ENCODE measurements at regions not wholly inside any gene's neighbourhood (a gene's known extent, or its start where the extent isn't known, plus 50 kb on each side); places are given as distances from the start of the nearest gene placed in this dataset.

DNA sequence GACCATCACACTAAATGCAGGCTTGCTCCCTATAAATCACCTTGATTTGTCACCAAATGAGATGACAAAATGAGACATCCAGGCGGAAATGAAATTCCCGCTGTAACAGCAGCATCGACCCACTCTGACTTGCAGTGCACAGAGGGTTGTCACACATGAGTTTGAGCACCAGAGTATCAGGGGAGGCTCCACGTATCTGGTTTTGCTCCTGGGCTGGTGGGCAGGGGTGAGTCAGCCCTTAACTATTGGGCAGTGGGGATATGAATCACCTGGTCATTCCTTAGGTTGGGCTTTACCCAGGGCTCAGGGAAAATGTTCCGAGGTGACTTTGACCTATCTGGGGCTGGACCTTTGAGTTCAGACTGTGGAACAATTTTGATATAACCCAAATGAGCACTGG lies 245.2 kb upstream of the CCL2 start:
- intact Hi-C loops (cut with DNase I): no loop called here
- Histone ChIP-seq H3K4me1 (no peaks in the 10 kb centered on the region), H3K4me3 (no peak overlapping the region), H3K9me3 (no peaks in the 10 kb centered on the region), H3K36me3 (no peaks in the 10 kb centered on the region), H3K27me3 (no peaks in the 10 kb centered on the region), H3K27ac (no peak overlapping the region)
- TF ChIP-seq, protein P1, sequence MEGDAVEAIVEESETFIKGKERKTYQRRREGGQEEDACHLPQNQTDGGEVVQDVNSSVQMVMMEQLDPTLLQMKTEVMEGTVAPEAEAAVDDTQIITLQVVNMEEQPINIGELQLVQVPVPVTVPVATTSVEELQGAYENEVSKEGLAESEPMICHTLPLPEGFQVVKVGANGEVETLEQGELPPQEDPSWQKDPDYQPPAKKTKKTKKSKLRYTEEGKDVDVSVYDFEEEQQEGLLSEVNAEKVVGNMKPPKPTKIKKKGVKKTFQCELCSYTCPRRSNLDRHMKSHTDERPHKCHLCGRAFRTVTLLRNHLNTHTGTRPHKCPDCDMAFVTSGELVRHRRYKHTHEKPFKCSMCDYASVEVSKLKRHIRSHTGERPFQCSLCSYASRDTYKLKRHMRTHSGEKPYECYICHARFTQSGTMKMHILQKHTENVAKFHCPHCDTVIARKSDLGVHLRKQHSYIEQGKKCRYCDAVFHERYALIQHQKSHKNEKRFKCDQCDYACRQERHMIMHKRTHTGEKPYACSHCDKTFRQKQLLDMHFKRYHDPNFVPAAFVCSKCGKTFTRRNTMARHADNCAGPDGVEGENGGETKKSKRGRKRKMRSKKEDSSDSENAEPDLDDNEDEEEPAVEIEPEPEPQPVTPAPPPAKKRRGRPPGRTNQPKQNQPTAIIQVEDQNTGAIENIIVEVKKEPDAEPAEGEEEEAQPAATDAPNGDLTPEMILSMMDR (IDR thresholded peaks at IDR 0.05): no peak
- no peak for TF ChIP-seq EP300 (IDR thresholded peaks at IDR 0.05)
- no peak for TF ChIP-seq POLR2AphosphoS5 (IDR thresholded peaks at IDR 0.05)
- no peak for TF ChIP-seq POLR2A (IDR thresholded peaks at IDR 0.05)
- 80 to 86% methylated on average over 5 of the region's 5 CpGs for WGBS, 2 donors
- no peak for DNase-seq

GRCh38 chr17:34010534-34010933 lies 244.6 kb upstream of the CCL2 start:
- H3K27me3 ChIP-seq: no peaks in the 10 kb centered on the region
- H3K4me1 ChIP-seq: no peaks in the 10 kb centered on the region
- no peak for DNase-seq
- no peak overlapping the region for H3K4me3 ChIP-seq
- TF ChIP-seq EP300 (IDR thresholded peaks at IDR 0.05) (no peak), POLR2AphosphoS5 (IDR thresholded peaks at IDR 0.05) (no peak), POLR2A (IDR thresholded peaks at IDR 0.05) (no peak)
- TF ChIP-seq, protein P1 (IDR thresholded peaks at IDR 0.05): no peak
- intact Hi-C loops (cut with DNase I): no loop called here
- no peaks in the 10 kb centered on the region for H3K36me3 ChIP-seq
- no peaks in the 10 kb centered on the region for H3K9me3 ChIP-seq
- H3K27ac ChIP-seq: no peak overlapping the region
- 64 to 87% methylated on average over 2 of the region's 2 CpGs for WGBS, 2 donors

GRCh38 chr17:34011599-34011998 lies 243.5 kb upstream of the CCL2 start:
- no peaks in the 10 kb centered on the region for H3K27me3 ChIP-seq
- WGBS, 2 donors: 88 to 90% methylated on average over 3 of the region's 3 CpGs
- no peaks in the 10 kb centered on the region for H3K4me1 ChIP-seq
- no peak for DNase-seq
- H3K4me3 ChIP-seq: no peak overlapping the region
- intact Hi-C loops (cut with DNase I): no loop called here
- no peak for TF ChIP-seq EP300 (IDR thresholded peaks at IDR 0.05)
- TF ChIP-seq POLR2A (IDR thresholded peaks at IDR 0.05): no peak
- TF ChIP-seq POLR2AphosphoS5 (IDR thresholded peaks at IDR 0.05): no peak
- TF ChIP-seq, protein P1 (IDR thresholded peaks at IDR 0.05): no peak
- no peaks in the 10 kb centered on the region for H3K9me3 ChIP-seq
- H3K36me3 ChIP-seq: no peaks in the 10 kb centered on the region
- H3K27ac ChIP-seq: no peak overlapping the region

GRCh38 chr17:34012709-34013375 lies 242.2 kb upstream of the CCL2 start:
- TF ChIP-seq POLR2A (IDR thresholded peaks at IDR 0.05): no peak
- Histone ChIP-seq H3K27ac (no peak overlapping the region), H3K4me1 (no peaks in the 10 kb centered on the region), H3K27me3 (no peaks in the 10 kb centered on the region), H3K36me3 (no peaks in the 10 kb centered on the region), H3K9me3 (no peaks in the 10 kb centered on the region), H3K4me3 (no peak overlapping the region)
- intact Hi-C loops (cut with DNase I): no loop called here
- DNase-seq: no peak
- 61 to 76% methylated on average over 5 of the region's 5 CpGs for WGBS, 2 donors

GRCh38 chr17:34015253-34015652 lies 239.8 kb upstream of the CCL2 start:
- H3K36me3 ChIP-seq: no peaks in the 10 kb centered on the region
- H3K27me3 ChIP-seq: no peaks in the 10 kb centered on the region
- TF ChIP-seq, protein P1 (IDR thresholded peaks at IDR 0.05): no peak
- TF ChIP-seq POLR2A (IDR thresholded peaks at IDR 0.05) (no peak), EP300 (IDR thresholded peaks at IDR 0.05) (no peak), POLR2AphosphoS5 (IDR thresholded peaks at IDR 0.05) (no peak)
- no peaks in the 10 kb centered on the region for H3K4me1 ChIP-seq
- 81 to 82% methylated on average over 2 of the region's 2 CpGs for WGBS, 2 donors
- H3K9me3 ChIP-seq: no peaks in the 10 kb centered on the region
- intact Hi-C loops (cut with DNase I): no loop called here
- DNase-seq: no peak
- no peak overlapping the region for H3K4me3 ChIP-seq
- H3K27ac ChIP-seq: no peak overlapping the region
